Panc1 (cell line): ENCODE measurements at regions not wholly inside any gene's neighbourhood (a gene's known extent, or its start where the extent isn't known, plus 50 kb on each side); places are given as distances from the start of the nearest gene placed in this dataset.

Source experiments
- ATAC-seq: fragments of 200-7000 bp; cut with Tn5 transposase; 2 replicates; pipeline ENCODE4 v1.9.1; 2020; ENCODE audit warnings: mild to moderate bottlenecking, moderate library complexity
- BruUV-seq: library from RNA; stranded (reverse); fragments of 400-500 nt; replicated peaks from 2 replicates; lab custom pipeline; 2021; lab: Mats Ljungman, UMichigan
- CTCF ChIA-PET: fragments of 300-600 bp; sonication (Branson Sonifier 250); formaldehyde crosslinking; loops from one replicate; lab custom pipeline; 2022; ENCODE audit warnings: antibody characterized with exemption; lab: Charles Lee
- POLR2A ChIA-PET: fragments of 300-600 bp; sonication (Branson Sonifier 250); formaldehyde crosslinking; loops from one replicate; lab custom pipeline; 2022; ENCODE audit warnings: antibody characterized with exemption; lab: Charles Lee
- DNase-seq: peaks from one replicate; pipeline ENCODE4 v3.0.0-alpha.2; 2010; ENCODE audit warnings: low read depth, low spot score
- H3K27ac ChIP-seq: 2 replicates; pipeline ENCODE4 v1.5.1; 2011; ENCODE audit warnings: mild to moderate bottlenecking, low read length, inconsistent platforms
- H3K27me3 ChIP-seq: fragments of 200-500 bp; sonication (Bioruptor generic); 2 replicates; pipeline ENCODE4 v1.6.0; 2014; ENCODE audit warnings: low read length, inconsistent platforms; ENCODE audit not compliant: control insufficient read depth, insufficient read depth
- H3K36me3 ChIP-seq: fragments of 200-500 bp; sonication (Bioruptor generic); 2 replicates; pipeline ENCODE4 v1.5.1; 2014; ENCODE audit warnings: inconsistent platforms, mild to moderate bottlenecking, low read length, moderate library complexity; ENCODE audit not compliant: control insufficient read depth, insufficient read depth
- H3K4me1 ChIP-seq: 2 replicates; pipeline ENCODE4 v1.5.1; 2011; ENCODE audit warnings: inconsistent platforms, mild to moderate bottlenecking, low read length, moderate library complexity; ENCODE audit not compliant: control insufficient read depth, insufficient read depth
- H3K4me3 ChIP-seq, 2 experiments: 2 replicates each; pipeline ENCODE4 v1.5.1; 2011 to 2012; ENCODE audit warnings: low read depth in 2 of 2, low read length in 2 of 2, mild to moderate bottlenecking in 2 of 2, inconsistent platforms in 1 of 2, moderate library complexity in 1 of 2
- H3K9me3 ChIP-seq: fragments of 200-500 bp; sonication (Bioruptor generic); 2 replicates; pipeline ENCODE4 v1.5.1; 2014; ENCODE audit warnings: low read depth, mild to moderate bottlenecking, inconsistent platforms, low read length, moderate library complexity; ENCODE audit not compliant: control insufficient read depth, insufficient read depth
- CTCF ChIP-seq: fragments of 450-650 bp; IDR thresholded peaks from 2 replicates; pipeline ENCODE4 v1.5.1; 2017; ENCODE audit warnings: mild to moderate bottlenecking
- POLR2AphosphoS5 ChIP-seq: IDR thresholded peaks from 2 replicates; pipeline ENCODE4 v1.6.1; 2012; ENCODE audit warnings: mild to moderate bottlenecking, low read depth, low read length, moderate library complexity
- REST ChIP-seq, 2 experiments: IDR thresholded peaks; 2 replicates each; pipeline ENCODE4 v1.6.1; 2011 to 2012; ENCODE audit warnings: low read depth in 2 of 2, control low read depth in 1 of 2, low read length in 1 of 2, mild to moderate bottlenecking in 1 of 2, moderate library complexity in 1 of 2; ENCODE audit not compliant: insufficient read depth in 1 of 2
- SIN3A ChIP-seq: IDR thresholded peaks from 2 replicates; pipeline ENCODE4 v1.6.1; 2012; ENCODE audit warnings: low read depth, mild to moderate bottlenecking, low read length, moderate library complexity, borderline replicate concordance; ENCODE audit not compliant: insufficient read depth
- TCF7L2 ChIP-seq: IDR thresholded peaks from 2 replicates; pipeline ENCODE4 v1.6.1; 2011; ENCODE audit warnings: mild to moderate bottlenecking, low read depth, low read length, inconsistent platforms
- in situ Hi-C: cut with HindIII; loops from 2 replicates; pipeline ENCODE4 v1.10.0; 2016; ENCODE audit warnings: low sequenced_read_pairs, low pct_unique_long_range_greater_than_20kb
- intact Hi-C: fragments of 100-400 bp; cut with micrococcal nuclease; formaldehyde crosslinking; loops from one replicate; pipeline ENCODE4 v1.10.0; 2022; ENCODE audit not compliant: unreplicated experiment

GRCh38 chr3:159275741-159276140, 473.9 kb downstream of the MFSD1 start:
- no peak for DNase-seq
- TF ChIP-seq POLR2AphosphoS5 (no peak), REST (IDR thresholded peaks at IDR 0.05; ENCODE audit: insufficient read depth in 1 of 2, low read depth in 2 of 2, low read length in 1 of 2) (no peak), TCF7L2 (no peak), CTCF (no peak), SIN3A (no peak)
- ChIA-PET CTCF (no interaction called here), POLR2A (no interaction called here)
- BruUV-seq, result no TSS peak
- H3K4me3 ChIP-seq, result no peak overlapping the region
- peaks cover 3% of the 10 kb centered on the region; the same call in 1 of the 2 replicates for H3K27me3 ChIP-seq
- intact Hi-C loops (no loop called here), in situ Hi-C loops (no loop called here)
- no peaks in the 10 kb centered on the region for H3K9me3 ChIP-seq
- no peaks in the 10 kb centered on the region for H3K36me3 ChIP-seq
- no peak overlapping the region for H3K27ac ChIP-seq
- no peaks in the 10 kb centered on the region for H3K4me1 ChIP-seq
- ATAC-seq, result no peak

GRCh38 chr3:159277814-159278213, 476.0 kb downstream of the MFSD1 start:
- BruUV-seq, result no TSS peak
- TF ChIP-seq POLR2AphosphoS5, result no peak
- TF ChIP-seq CTCF, result no peak
- no peak for TF ChIP-seq REST (IDR thresholded peaks at IDR 0.05; ENCODE audit: insufficient read depth in 1 of 2, low read depth in 2 of 2, low read length in 1 of 2)
- TF ChIP-seq TCF7L2, result no peak
- Histone ChIP-seq H3K4me3 (no peak overlapping the region), H3K27me3 (peaks cover 3% of the 10 kb centered on the region; the same call in 1 of the 2 replicates), H3K36me3 (no peaks in the 10 kb centered on the region), H3K9me3 (no peaks in the 10 kb centered on the region), H3K27ac (no peak overlapping the region), H3K4me1 (no peaks in the 10 kb centered on the region)
- DNase-seq (no peak), ATAC-seq (no peak)
- CTCF ChIA-PET, result no interaction called here
- intact Hi-C loops (no loop called here), in situ Hi-C loops (no loop called here)
- POLR2A ChIA-PET, result no interaction called here
